ENCODE measurements at regions not wholly inside any gene's neighbourhood (a gene's known extent, or its start where the extent isn't known, plus 50 kb on each side); places are given as distances from the start of the nearest gene placed in this dataset.

- no peak for TF ChIP-seq POLR2A (IDR thresholded peaks at IDR 0.05)
- TF ChIP-seq, protein P1, sequence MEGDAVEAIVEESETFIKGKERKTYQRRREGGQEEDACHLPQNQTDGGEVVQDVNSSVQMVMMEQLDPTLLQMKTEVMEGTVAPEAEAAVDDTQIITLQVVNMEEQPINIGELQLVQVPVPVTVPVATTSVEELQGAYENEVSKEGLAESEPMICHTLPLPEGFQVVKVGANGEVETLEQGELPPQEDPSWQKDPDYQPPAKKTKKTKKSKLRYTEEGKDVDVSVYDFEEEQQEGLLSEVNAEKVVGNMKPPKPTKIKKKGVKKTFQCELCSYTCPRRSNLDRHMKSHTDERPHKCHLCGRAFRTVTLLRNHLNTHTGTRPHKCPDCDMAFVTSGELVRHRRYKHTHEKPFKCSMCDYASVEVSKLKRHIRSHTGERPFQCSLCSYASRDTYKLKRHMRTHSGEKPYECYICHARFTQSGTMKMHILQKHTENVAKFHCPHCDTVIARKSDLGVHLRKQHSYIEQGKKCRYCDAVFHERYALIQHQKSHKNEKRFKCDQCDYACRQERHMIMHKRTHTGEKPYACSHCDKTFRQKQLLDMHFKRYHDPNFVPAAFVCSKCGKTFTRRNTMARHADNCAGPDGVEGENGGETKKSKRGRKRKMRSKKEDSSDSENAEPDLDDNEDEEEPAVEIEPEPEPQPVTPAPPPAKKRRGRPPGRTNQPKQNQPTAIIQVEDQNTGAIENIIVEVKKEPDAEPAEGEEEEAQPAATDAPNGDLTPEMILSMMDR (IDR thresholded peaks at IDR 0.05): no peak
- no peaks in the 10 kb centered on the region for H3K36me3 ChIP-seq (ENCODE audit: low read depth, missing control alignments)
- H3K27me3 ChIP-seq: no peaks in the 10 kb centered on the region
- no peaks in the 10 kb centered on the region for H3K9me3 ChIP-seq
- H3K4me1 ChIP-seq: no peaks in the 10 kb centered on the region
- H3K27ac ChIP-seq: no peak overlapping the region
- DNase-seq: no peak
- no peak overlapping the region for H3K4me3 ChIP-seq
- 81 to 87% methylated on average over 3 of the region's 3 CpGs for WGBS, 2 donors
- intact Hi-C loops (cut with DNase I; ENCODE audit: low total_unique reads): no loop called here
Measured at GRCh38 chr10:43861966-43862751, 213.5 kb upstream of the ZNF32 start.

DNA sequence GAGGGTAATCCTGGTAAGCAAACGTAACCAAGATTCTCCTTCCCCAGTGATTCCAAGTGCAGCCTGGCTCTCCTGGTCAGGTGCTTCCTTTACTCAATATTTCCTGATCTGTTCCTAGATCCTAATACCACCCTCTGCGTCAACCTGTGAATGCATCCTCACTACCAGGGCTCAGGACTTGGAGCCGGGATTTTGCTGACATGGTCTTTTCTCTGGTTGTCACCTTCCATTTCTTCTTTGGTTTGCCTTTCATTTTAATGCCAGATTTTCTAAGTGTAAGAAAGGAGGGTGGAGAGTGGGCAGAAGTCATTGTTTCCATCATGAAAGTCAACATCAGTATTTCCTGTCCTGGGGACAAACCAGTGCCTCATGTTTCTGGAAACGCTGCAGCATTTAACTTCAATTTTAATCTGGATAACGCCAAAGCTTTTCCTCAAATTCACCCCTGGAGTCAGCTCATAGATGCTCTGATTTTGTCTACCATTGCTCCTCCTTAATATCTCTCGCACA is 210.4 kb upstream of the ZNF32 start:
- intact Hi-C loops (cut with DNase I; ENCODE audit: low total_unique reads): no loop called here

DNA sequence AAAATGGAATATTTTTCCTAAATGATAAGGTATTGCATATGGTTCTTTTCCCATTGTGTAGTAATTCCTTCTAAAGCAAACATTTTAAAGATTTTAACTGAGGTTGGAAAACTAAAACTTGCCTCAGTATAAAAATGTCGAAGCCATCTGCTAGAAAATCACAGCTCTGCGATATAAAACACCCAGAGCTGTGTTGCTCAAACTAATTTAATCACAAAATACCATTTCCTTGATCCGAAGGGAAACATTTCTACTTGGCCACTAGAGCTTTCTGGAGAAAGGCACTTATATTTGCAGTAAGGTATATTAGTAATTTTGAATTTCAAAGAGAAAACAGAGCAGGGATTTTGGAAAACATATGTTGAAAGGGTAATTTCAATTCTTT is 209.2 kb upstream of the ZNF32 start:
- TF ChIP-seq, protein P1 (IDR thresholded peaks at IDR 0.05): no peak
- TF ChIP-seq POLR2A (IDR thresholded peaks at IDR 0.05): no peak
- 92 to 96% methylated on average over 3 of the region's 3 CpGs for WGBS, 2 donors
- no peaks in the 10 kb centered on the region for H3K36me3 ChIP-seq (ENCODE audit: low read depth, missing control alignments)
- H3K27me3 ChIP-seq: no peaks in the 10 kb centered on the region
- intact Hi-C loops (cut with DNase I; ENCODE audit: low total_unique reads): no loop called here
- DNase-seq: no peak
- no peak overlapping the region for H3K27ac ChIP-seq
- H3K4me1 ChIP-seq: no peaks in the 10 kb centered on the region
- H3K4me3 ChIP-seq: no peak overlapping the region
- H3K9me3 ChIP-seq: no peaks in the 10 kb centered on the region

More for the DNA sequence above, 210.4 kb upstream of the ZNF32 start:
- whole genome bisulfite sequencing, 2 donors: 87 to 98% methylated on average over 6 of the region's 6 CpGs
- DNase-seq: no peak
- H3K27me3 ChIP-seq: no peaks in the 10 kb centered on the region
- H3K9me3 ChIP-seq: no peaks in the 10 kb centered on the region
- no peaks in the 10 kb centered on the region for H3K36me3 ChIP-seq (ENCODE audit: low read depth, missing control alignments)
- TF ChIP-seq POLR2A (IDR thresholded peaks at IDR 0.05): no peak
- TF ChIP-seq, protein P1 (IDR thresholded peaks at IDR 0.05): no peak
- H3K4me1 ChIP-seq: no peaks in the 10 kb centered on the region
- no peak overlapping the region for H3K27ac ChIP-seq
- H3K4me3 ChIP-seq: no peak overlapping the region

GRCh38 chr10:43857206-43857930 is 208.7 kb upstream of the ZNF32 start:
- H3K4me3 ChIP-seq: no peak overlapping the region
- H3K4me1 ChIP-seq: no peaks in the 10 kb centered on the region
- no peaks in the 10 kb centered on the region for H3K36me3 ChIP-seq (ENCODE audit: low read depth, missing control alignments)
- no peak overlapping the region for H3K27ac ChIP-seq
- TF ChIP-seq, protein P1 (IDR thresholded peaks at IDR 0.05): no peak
- no peak for TF ChIP-seq POLR2A (IDR thresholded peaks at IDR 0.05)
- intact Hi-C loops (cut with DNase I; ENCODE audit: low total_unique reads): no loop called here
- WGBS, 2 donors: 84 to 87% methylated on average over 6 of the region's 6 CpGs
- H3K27me3 ChIP-seq: no peaks in the 10 kb centered on the region
- no peak for DNase-seq
- no peaks in the 10 kb centered on the region for H3K9me3 ChIP-seq
